Fibroblast of pulmonary artery (primary cell): ENCODE measurements at regions not wholly inside any gene's neighbourhood (a gene's known extent, or its start where the extent isn't known, plus 50 kb on each side); places are given as distances from the start of the nearest gene placed in this dataset.

Source experiments
- DNase-seq: peaks from one replicate; pipeline ENCODE4 v3.0.0-alpha.2; 2010; ENCODE audit warnings: low read depth
- H3K4me3 ChIP-seq: replicated peaks from 2 replicates; pipeline ENCODE4 v1.5.1; 2011; ENCODE audit warnings: low read depth, mild to moderate bottlenecking, control low read depth, low read length, moderate library complexity
- CTCF ChIP-seq: IDR thresholded peaks from 2 replicates; pipeline ENCODE4 v1.5.1; 2011; ENCODE audit warnings: mild to moderate bottlenecking, control low read depth, low read length, inconsistent platforms; ENCODE audit errors: missing control alignments

GRCh38 chr11:92546603-92547002 lies 322.0 kb downstream of the FAT3 start:
- DNase-seq = no peak
- no peak for TF ChIP-seq CTCF
- no peak overlapping the region for H3K4me3 ChIP-seq

- no peak for TF ChIP-seq CTCF
- H3K4me3 ChIP-seq = no peak overlapping the region
These were observed 325.8 kb downstream of the FAT3 start for GRCh38 chr11:92550411-92550810.

GRCh38 chr11:92550871-92551270 lies 326.3 kb downstream of the FAT3 start:
- no peak for DNase-seq
- no peak for TF ChIP-seq CTCF

More at GRCh38 chr11:92550411-92550810, 325.8 kb downstream of the FAT3 start:
- no peak for DNase-seq

GRCh38 chr11:92552942-92553341 lies 328.3 kb downstream of the FAT3 start:
- peak; percentile 28 for DNase-seq
- no peak overlapping the region for H3K4me3 ChIP-seq
- peak; percentile 26 for TF ChIP-seq CTCF

More at GRCh38 chr11:92550871-92551270, 326.3 kb downstream of the FAT3 start:
- no peak overlapping the region for H3K4me3 ChIP-seq

- no peak for DNase-seq
- no peak for TF ChIP-seq CTCF
- no peak overlapping the region for H3K4me3 ChIP-seq
These were observed 330.1 kb downstream of the FAT3 start for GRCh38 chr11:92554688-92555087.

- no peak overlapping the region for H3K4me3 ChIP-seq
- DNase-seq = peak; percentile 18
- no peak for TF ChIP-seq CTCF
These were observed 331.8 kb downstream of the FAT3 start for GRCh38 chr11:92556431-92556830.

- no peak for DNase-seq
- H3K4me3 ChIP-seq = no peak overlapping the region
- TF ChIP-seq CTCF = no peak
These were observed 333.3 kb downstream of the FAT3 start for GRCh38 chr11:92557879-92558278.
